Mesenchymal stem cell (in vitro differentiated cells and primary cell): ENCODE measurements at regions not wholly inside any gene's neighbourhood (a gene's known extent, or its start where the extent isn't known, plus 50 kb on each side); places are given as distances from the start of the nearest gene placed in this dataset.

Source experiments
- DNase-seq: peaks from one replicate; pipeline ENCODE4 v3.0.0-alpha.2; 2013
- H2AFZ ChIP-seq: one replicate; pipeline ENCODE4 v1.6.1; 2013; ENCODE audit warnings: low read depth, mild to moderate bottlenecking, control low read depth, inconsistent platforms, low read length, moderate library complexity
- H2AK5ac ChIP-seq: 2 replicates; pipeline ENCODE4 v1.6.1; 2013; ENCODE audit warnings: low read length, moderate library complexity, mild to moderate bottlenecking, inconsistent platforms; ENCODE audit not compliant: severe bottlenecking
- H2BK120ac ChIP-seq: one replicate; pipeline ENCODE4 v1.6.1; 2013; ENCODE audit warnings: low read depth, mild to moderate bottlenecking, inconsistent platforms, low read length, moderate library complexity
- H2BK12ac ChIP-seq, 2 experiments: one replicate each; pipeline ENCODE4 v1.6.1; 2013; ENCODE audit warnings: inconsistent platforms in 2 of 2, low read length in 2 of 2, mild to moderate bottlenecking in 2 of 2, moderate library complexity in 2 of 2, control low read depth in 1 of 2
- H2BK15ac ChIP-seq: one replicate; pipeline ENCODE4 v1.6.1; 2013; ENCODE audit warnings: mild to moderate bottlenecking, low read depth, inconsistent platforms; ENCODE audit not compliant: poor library complexity, severe bottlenecking
- H2BK5ac ChIP-seq: 2 replicates; pipeline ENCODE4 v1.6.1; 2013; ENCODE audit warnings: low read depth, mild to moderate bottlenecking, low read length, control low read depth, inconsistent platforms; ENCODE audit not compliant: poor library complexity, severe bottlenecking
- H3K14ac ChIP-seq, 2 experiments: one replicate each; pipeline ENCODE4 v1.6.1; 2013; ENCODE audit warnings: inconsistent platforms in 2 of 2, low read length in 2 of 2, control low read depth in 1 of 2, mild to moderate bottlenecking in 1 of 2, moderate library complexity in 1 of 2
- H3K18ac ChIP-seq, 2 experiments: one replicate each; pipeline ENCODE4 v1.6.1; 2013; ENCODE audit warnings: inconsistent platforms in 2 of 2, low read length in 2 of 2, control low read depth in 1 of 2, low read depth in 1 of 2, mild to moderate bottlenecking in 1 of 2
- H3K23ac ChIP-seq, 2 experiments: one replicate each; pipeline ENCODE4 v1.6.1; 2013; ENCODE audit warnings: inconsistent platforms in 2 of 2, low read length in 2 of 2, mild to moderate bottlenecking in 2 of 2, moderate library complexity in 2 of 2, control low read depth in 1 of 2
- H3K27ac ChIP-seq: 2 replicates; pipeline ENCODE4 v1.5.1; 2013; ENCODE audit warnings: mild to moderate bottlenecking, moderate library complexity, low read length, control low read depth, inconsistent platforms; ENCODE audit not compliant: poor library complexity, severe bottlenecking
- H3K27me3 ChIP-seq, 2 experiments: 2 replicates each; pipeline versions ENCODE4 v1.6.1 to v1.7.0; 2013; ENCODE audit warnings: low read length in 2 of 2, mild to moderate bottlenecking in 2 of 2, moderate library complexity in 2 of 2, control low read depth in 1 of 2, inconsistent platforms in 1 of 2; ENCODE audit not compliant: control insufficient read depth in 1 of 2, insufficient read depth in 1 of 2
- H3K36me3 ChIP-seq, 2 experiments: 2 replicates each; pipeline versions ENCODE4 v1.6.1 to v1.7.0; 2013; ENCODE audit warnings: low read length in 2 of 2, control low read depth in 1 of 2, inconsistent platforms in 1 of 2, low read depth in 1 of 2, mild to moderate bottlenecking in 1 of 2; ENCODE audit not compliant: insufficient read depth in 2 of 2, control insufficient read depth in 1 of 2
- H3K4ac ChIP-seq, 2 experiments: one replicate each; pipeline ENCODE4 v1.6.1; 2013; ENCODE audit warnings: inconsistent platforms in 2 of 2, low read length in 2 of 2, mild to moderate bottlenecking in 2 of 2, moderate library complexity in 2 of 2, control low read depth in 1 of 2, low read depth in 1 of 2
- H3K4me1 ChIP-seq: 2 replicates; pipeline ENCODE4 v1.6.1; 2013; ENCODE audit warnings: low read depth, low read length, control low read depth; ENCODE audit not compliant: control insufficient read depth, insufficient read depth
- H3K4me2 ChIP-seq: 2 replicates; pipeline ENCODE4 v1.6.1; 2013; ENCODE audit warnings: low read length, mild to moderate bottlenecking, inconsistent platforms; ENCODE audit not compliant: poor library complexity, severe bottlenecking
- H3K4me3 ChIP-seq, 2 experiments: 2 replicates each; pipeline versions ENCODE4 v1.5.1 to v1.7.0; 2013; ENCODE audit warnings: low read length in 2 of 2, mild to moderate bottlenecking in 2 of 2, control low read depth in 1 of 2, low read depth in 1 of 2; ENCODE audit not compliant: insufficient read depth in 1 of 2
- H3K79me1 ChIP-seq: replicated peaks from 2 replicates; pipeline ENCODE4 v1.6.1; 2013; ENCODE audit warnings: mild to moderate bottlenecking, control low read depth, low read length, inconsistent platforms; ENCODE audit not compliant: poor library complexity, severe bottlenecking
- H3K9ac ChIP-seq: 2 replicates; pipeline ENCODE4 v1.7.0; 2013; ENCODE audit warnings: mild to moderate bottlenecking, low read length, moderate library complexity
- H3K9me3 ChIP-seq: 2 replicates; pipeline ENCODE4 v1.7.0; 2013; ENCODE audit warnings: mild to moderate bottlenecking, low read length; ENCODE audit not compliant: control insufficient read depth
- H4K8ac ChIP-seq: one replicate; pipeline ENCODE4 v1.6.1; 2013; ENCODE audit warnings: inconsistent platforms, mild to moderate bottlenecking, low read length, moderate library complexity
- H4K91ac ChIP-seq: one replicate; pipeline ENCODE4 v1.6.1; 2013; ENCODE audit warnings: mild to moderate bottlenecking, low read length, inconsistent platforms
- whole genome bisulfite sequencing: methylation state at CpG from one replicate; pipeline ENCODE4 v1.1.7; 2013; ENCODE audit warnings: mixed read lengths; 5-methylcytosine and 5-hydroxymethylcytosine counted together

DNA sequence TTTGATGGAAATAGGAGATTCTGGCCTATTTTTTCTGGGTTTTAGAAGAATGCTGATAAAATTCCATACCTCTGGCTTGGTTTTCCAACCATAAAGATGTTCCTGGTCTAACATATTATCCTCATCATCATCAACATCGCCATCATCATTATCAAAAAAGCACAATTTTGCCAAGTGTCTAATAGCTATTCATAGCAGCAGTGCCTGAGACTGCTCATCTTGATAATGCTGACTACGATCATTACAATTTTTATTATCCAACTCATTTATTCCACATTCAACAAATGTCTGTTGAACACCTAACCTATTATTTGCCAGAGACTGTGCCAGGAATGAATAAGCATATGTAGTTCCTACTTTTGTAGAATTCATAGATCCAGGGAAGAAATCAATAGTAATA lies 303.5 kb upstream of the GATB start:
- Histone ChIP-seq H2BK120ac (no peak overlapping the region), H3K27ac (no peak overlapping the region), H3K18ac (no peak overlapping the region), H2AK5ac (no peak overlapping the region), H2BK15ac (no peak overlapping the region), H2BK5ac (no peak overlapping the region), H3K36me3 (no peaks in the 10 kb centered on the region), H4K91ac (no peak overlapping the region), H3K4ac (no peak overlapping the region), H2AFZ (no peak overlapping the region), H3K14ac (no peak overlapping the region), H3K79me1 (no peaks in the 10 kb centered on the region), H3K27me3 (peaks cover 0 to 8% of the 10 kb centered on the region in 2 experiments), H3K23ac (no peak overlapping the region), H2BK12ac (no peak overlapping the region), H3K4me3 (no peak overlapping the region), H3K9ac (peak overlapping the region; percentile 43), H3K9me3 (no peaks in the 10 kb centered on the region), H4K8ac (no peak overlapping the region), H3K4me2 (no peak overlapping the region), H3K4me1 (no peaks in the 10 kb centered on the region)
- no peak for DNase-seq
- 72% methylated on average over 2 of the region's 2 CpGs for WGBS

- no peaks in the 10 kb centered on the region for H3K79me1 ChIP-seq
Measured at GRCh38 chr4:152063621-152064240, 302.9 kb upstream of the GATB start.

GRCh38 chr4:152062936-152063620 lies 302.3 kb upstream of the GATB start:
- Histone ChIP-seq H3K36me3 (no peaks in the 10 kb centered on the region), H3K23ac (no peak overlapping the region), H2AK5ac (no peak overlapping the region), H2BK15ac (no peak overlapping the region), H2AFZ (no peak overlapping the region), H4K91ac (no peak overlapping the region), H3K4me2 (no peak overlapping the region), H3K79me1 (no peaks in the 10 kb centered on the region), H3K27ac (no peak overlapping the region), H3K4me3 (no peak overlapping the region), H3K27me3 (peaks cover 0 to 8% of the 10 kb centered on the region in 2 experiments), H4K8ac (no peak overlapping the region), H3K4ac (no peak overlapping the region), H3K9ac (no peak overlapping the region), H3K14ac (no peak overlapping the region), H3K18ac (no peak overlapping the region), H3K4me1 (no peaks in the 10 kb centered on the region), H2BK120ac (no peak overlapping the region), H3K9me3 (peaks cover 3% of the 10 kb centered on the region), H2BK5ac (no peak overlapping the region), H2BK12ac (no peak overlapping the region)
- WGBS = 88% methylated on average over 2 of the region's 2 CpGs
- DNase-seq = peak; percentile 43

More at GRCh38 chr4:152063621-152064240, 302.9 kb upstream of the GATB start:
- Histone ChIP-seq H2BK15ac (no peak overlapping the region), H3K36me3 (no peaks in the 10 kb centered on the region), H3K9me3 (no peaks in the 10 kb centered on the region), H3K4me3 (no peak overlapping the region), H3K23ac (no peak overlapping the region), H4K91ac (no peak overlapping the region), H2AK5ac (no peak overlapping the region), H3K9ac (peak overlapping the region; percentile 43), H3K27me3 (peaks cover 0 to 8% of the 10 kb centered on the region in 2 experiments), H3K14ac (no peak overlapping the region), H3K4me1 (no peaks in the 10 kb centered on the region), H3K27ac (no peak overlapping the region), H3K18ac (no peak overlapping the region), H3K4me2 (no peak overlapping the region), H2BK5ac (no peak overlapping the region), H3K4ac (no peak overlapping the region), H2AFZ (no peak overlapping the region), H4K8ac (no peak overlapping the region), H2BK120ac (no peak overlapping the region), H2BK12ac (no peak overlapping the region)
- WGBS = 65% methylated on average over 11 of the region's 13 CpGs
- DNase-seq = no peak

- no CpG with 5 or more reads among the region's 3 CpGs for WGBS
Measured at GRCh38 chr4:152054731-152055130, 293.9 kb upstream of the GATB start.

More at GRCh38 chr4:152054731-152055130, 293.9 kb upstream of the GATB start:
- H2AFZ ChIP-seq = no peak overlapping the region
- no peak overlapping the region for H3K23ac ChIP-seq
- no peak overlapping the region for H3K14ac ChIP-seq
- no peaks in the 10 kb centered on the region for H3K27me3 ChIP-seq
- H2BK15ac ChIP-seq = no peak overlapping the region
- no peak overlapping the region for H3K18ac ChIP-seq
- no peak overlapping the region for H3K27ac ChIP-seq
- no peak overlapping the region for H3K4ac ChIP-seq
- no peak overlapping the region for H2BK5ac ChIP-seq
- no peak overlapping the region for H3K9ac ChIP-seq
- no peaks in the 10 kb centered on the region for H3K4me1 ChIP-seq
- no peak overlapping the region for H4K91ac ChIP-seq
- peaks cover 24% of the 10 kb centered on the region for H3K9me3 ChIP-seq
- H3K4me3 ChIP-seq = no peak overlapping the region
- H2BK12ac ChIP-seq = no peak overlapping the region
- H3K4me2 ChIP-seq = no peak overlapping the region
- H3K79me1 ChIP-seq = no peaks in the 10 kb centered on the region
- no peak for DNase-seq
- no peaks in the 10 kb centered on the region for H3K36me3 ChIP-seq
- no peak overlapping the region for H2BK120ac ChIP-seq
- H4K8ac ChIP-seq = no peak overlapping the region
- H2AK5ac ChIP-seq = no peak overlapping the region
